EH (cell line): ENCODE measurements at regions not wholly inside any gene's neighbourhood (a gene's known extent, or its start where the extent isn't known, plus 50 kb on each side); places are given as distances from the start of the nearest gene placed in this dataset.
"Not testable (repeated sequence)": the region's sequence is repeated elsewhere in the genome, so short reads cannot be mapped to it uniquely, and the experiment has no call there.

Experiments used
- DNase-seq: peaks from one replicate; pipeline ENCODE4 v3.0.0-alpha.2; 2015; ENCODE audit warnings: low read depth

GRCh38 chr5:125421006-125421405 is 674.6 kb upstream of the ZNF608 start:
- DNase-seq: no peak

- DNase-seq: no peak
Observed at GRCh38 chr5:125422342-125422741, 675.9 kb upstream of the ZNF608 start.

- DNase-seq: no peak
Observed at GRCh38 chr5:125424402-125425141, 678.1 kb upstream of the ZNF608 start.

DNA sequence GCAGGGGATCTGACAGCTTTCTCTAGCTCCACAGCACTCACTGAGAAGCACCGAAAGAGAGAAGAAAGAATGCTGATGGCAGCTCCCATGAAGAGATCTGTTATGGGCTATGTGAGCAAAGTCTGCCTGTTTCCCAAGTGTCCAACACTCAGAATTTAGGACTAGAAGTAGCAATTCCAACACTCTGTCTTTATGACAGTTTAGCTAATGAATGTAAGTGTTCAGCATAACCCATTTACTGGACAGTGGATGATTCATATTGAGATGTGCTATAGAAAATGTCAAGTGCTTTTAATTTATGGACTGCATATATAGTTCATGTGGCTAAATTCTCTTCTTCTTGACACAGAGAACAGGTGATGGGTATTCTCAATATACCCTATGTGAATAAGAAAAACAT is 683.1 kb upstream of the ZNF608 start:
- no peak for DNase-seq

- DNase-seq: no peak
Observed at GRCh38 chr5:125433457-125433856, 687.0 kb upstream of the ZNF608 start.

DNA sequence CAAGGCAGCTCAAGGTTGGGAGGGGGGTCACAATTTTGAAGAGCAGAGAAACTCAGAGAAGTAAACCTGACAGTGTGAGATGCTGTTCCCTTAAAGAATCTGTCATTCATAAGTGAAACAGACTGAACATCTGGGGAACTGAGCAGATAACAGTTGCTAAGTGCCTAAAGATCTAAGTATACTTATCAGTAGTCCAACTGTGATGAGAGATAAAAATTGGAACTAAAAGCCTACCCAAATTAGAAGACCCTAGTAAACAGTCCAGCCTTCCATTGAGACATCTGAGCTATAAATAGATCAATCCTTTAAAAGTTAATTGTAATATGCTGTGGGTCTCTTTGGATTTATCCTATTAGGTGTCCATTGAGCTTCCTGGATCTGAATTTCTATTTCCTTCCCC is 692.8 kb upstream of the ZNF608 start:
- no peak for DNase-seq

DNA sequence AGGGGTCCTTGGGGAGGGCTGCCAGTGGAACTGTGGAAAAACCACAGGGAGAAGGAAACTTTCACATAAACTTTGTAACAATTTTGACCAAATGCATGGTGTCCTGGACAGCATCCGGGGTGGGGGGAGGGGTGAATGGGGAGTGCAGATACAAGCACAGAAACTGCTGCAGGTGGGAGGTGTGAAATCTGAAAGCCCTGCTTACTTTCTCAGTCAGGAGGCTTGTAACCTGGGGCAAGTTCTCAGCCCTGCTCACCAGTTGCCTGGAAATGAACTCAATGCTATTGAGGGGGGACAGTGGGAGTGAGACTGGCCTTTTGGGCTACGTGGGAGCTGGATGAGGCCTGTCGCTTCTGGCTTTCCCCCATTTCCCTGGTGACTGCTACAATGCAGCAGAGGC is 694.5 kb upstream of the ZNF608 start:
- no peak for DNase-seq

- DNase-seq: peak; percentile 8
Observed at GRCh38 chr5:125446986-125447385, 700.5 kb upstream of the ZNF608 start.

GRCh38 chr5:125450771-125451170 is 704.3 kb upstream of the ZNF608 start:
- no peak for DNase-seq

DNA sequence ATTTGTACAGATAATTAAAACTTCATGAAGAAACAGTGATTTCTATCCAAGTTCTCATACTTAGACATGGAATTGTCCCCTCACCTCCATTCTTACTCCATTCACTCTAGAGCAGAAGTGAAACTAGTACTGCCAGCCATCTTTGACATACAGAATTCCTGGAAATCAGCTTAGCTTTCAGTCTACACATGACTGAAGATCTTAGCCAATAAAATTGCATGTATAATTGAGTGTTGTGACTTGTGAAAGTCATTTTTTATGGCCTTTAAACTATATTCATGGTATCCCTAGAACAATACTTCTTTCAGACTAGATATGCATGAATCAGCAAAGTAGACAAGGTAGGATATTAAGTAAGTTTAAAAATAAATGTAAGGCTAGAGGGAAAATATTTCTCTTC is 705.2 kb upstream of the ZNF608 start:
- no peak for DNase-seq

DNA sequence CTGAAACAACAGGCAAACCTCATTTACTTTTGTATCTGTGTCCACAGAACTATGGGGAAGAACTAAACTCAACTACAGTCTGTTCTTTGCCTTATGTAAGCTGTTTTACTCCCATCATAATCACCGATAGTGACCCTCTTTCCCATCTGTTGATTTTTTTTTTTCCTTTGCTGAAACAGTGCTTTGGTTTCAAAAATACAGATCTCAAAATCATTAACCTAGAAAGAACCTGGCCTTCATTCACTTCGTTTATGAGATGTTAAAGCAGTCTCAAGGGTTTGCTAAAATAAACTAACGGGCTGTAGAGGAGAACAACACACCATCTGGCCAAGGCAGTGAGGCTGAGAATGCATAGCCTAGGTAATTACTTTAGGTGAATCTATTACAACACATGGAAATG is 706.6 kb upstream of the ZNF608 start:
- DNase-seq: no peak

DNA sequence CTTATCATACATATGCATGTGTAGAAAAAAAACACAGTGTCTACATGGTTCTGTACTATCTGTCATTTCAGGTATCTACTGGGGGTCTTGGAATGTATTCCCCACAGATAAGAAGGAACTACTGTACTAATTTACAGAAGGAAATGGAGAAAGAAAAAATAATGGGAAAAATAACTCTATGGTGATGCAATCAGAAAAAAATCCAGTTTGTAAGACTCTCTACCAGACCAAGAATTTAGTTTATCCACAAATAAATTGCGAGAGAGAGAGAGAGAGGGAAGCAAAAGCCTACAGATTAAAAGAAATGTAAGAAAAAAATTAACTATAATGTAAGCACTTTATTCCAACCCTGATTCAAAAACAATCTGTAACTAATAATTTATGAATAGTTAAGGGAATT is 708.6 kb upstream of the ZNF608 start:
- DNase-seq: no peak

DNA sequence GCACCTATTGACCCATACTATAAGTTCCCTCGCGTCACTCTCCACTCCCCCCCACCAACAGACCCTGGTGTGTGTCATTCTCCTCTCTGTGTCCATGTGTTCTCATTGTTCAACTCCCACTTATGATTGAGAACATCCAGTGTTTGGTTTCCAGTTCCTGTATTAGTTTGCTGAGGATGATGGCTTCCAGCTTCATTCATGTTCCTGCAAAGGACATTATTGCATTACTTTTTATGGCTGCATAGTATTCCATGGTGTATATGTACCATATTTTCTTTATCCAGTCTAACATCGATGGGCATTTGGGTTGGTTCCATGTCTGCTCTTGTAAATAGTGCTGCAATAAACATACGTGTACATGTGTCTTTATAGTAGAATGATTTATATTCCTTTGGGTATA is 709.6 kb upstream of the ZNF608 start:
- DNase-seq: not testable (repeated sequence)

- DNase-seq: no peak
Observed at GRCh38 chr5:125457617-125458016, 711.2 kb upstream of the ZNF608 start.

- not testable (repeated sequence) for DNase-seq
Observed at GRCh38 chr5:125458949-125459348, 712.5 kb upstream of the ZNF608 start.

DNA sequence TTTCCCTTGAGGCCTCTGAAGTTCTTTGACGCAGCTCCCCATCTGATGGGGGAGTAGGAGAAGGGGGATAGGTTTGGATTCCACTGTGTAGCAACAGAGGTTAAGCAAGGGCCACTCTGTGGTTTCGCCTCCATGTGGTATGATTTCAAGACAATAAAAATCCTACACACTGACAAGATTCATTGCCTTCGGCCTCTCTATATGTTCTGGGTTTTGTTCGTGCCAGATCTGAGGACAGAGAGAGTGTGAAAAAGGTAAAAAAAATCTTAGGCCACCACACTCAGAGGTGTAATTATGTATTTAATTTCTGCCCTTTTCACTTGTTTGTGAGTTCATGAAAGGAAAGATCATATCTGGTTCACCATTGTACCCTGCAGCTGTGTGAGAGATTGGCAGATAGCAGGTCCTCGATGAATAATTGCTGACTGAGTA is 715.2 kb upstream of the ZNF608 start:
- DNase-seq: no peak

DNA sequence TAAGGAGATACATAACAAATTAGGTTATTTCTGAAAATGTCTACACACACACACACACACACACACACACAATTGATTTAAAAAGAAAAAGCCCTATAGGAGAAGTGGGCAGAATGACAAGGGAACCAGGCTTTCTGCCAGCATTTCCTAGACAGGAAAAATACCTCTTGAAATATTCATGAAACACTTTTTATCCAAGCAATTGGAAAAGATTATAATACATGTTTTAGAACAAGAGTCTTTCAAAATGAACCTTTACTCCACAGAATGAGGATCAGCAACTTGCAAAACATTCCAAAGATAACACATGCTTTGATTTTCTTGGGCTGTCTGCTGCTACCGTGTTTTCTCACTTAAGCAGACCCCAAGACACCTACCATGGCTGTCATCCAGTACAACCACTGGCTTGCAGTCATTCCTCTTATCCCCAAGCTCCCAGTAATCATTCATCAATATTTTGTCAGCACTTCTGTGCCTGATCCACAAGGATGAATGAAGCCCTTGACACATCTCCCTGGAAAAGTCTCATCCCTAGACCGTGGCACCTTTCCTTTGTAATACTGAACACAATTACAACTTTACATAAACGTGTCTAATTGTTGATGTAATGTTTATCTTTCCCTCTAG is 717.1 kb upstream of the ZNF608 start:
- DNase-seq: no peak

DNA sequence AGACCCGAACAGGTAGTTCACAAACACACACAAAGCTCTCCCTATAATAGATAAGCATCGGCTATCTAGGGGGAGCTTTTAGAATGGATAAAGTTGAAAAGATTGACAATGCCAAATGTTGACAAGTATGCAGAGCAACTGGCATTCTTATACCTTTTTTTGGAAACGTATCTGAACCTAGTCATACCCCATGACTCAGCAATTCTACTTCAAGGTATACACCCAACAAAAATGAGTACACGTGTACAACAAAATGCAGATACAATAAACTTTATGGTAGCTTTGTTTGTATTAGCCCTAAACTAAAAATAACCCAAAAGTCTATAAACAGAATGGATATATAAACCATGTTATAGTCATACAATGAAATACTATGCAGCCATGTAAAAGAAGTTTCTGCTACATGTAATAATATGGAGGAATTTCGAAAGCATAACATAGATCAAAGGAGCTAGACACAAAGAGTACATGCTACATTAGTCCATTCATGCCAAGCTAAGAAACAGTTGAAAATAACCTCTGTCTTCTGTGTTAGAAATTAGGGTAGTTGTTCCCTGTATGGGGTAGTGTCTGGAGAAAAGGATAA is 718.5 kb upstream of the ZNF608 start:
- no peak for DNase-seq

GRCh38 chr5:125465703-125466102 is 719.3 kb upstream of the ZNF608 start:
- no peak for DNase-seq

GRCh38 chr5:125467222-125467621 is 720.8 kb upstream of the ZNF608 start:
- no peak for DNase-seq

- DNase-seq: no peak
Observed at GRCh38 chr5:125470280-125470902, 724.0 kb upstream of the ZNF608 start.

DNA sequence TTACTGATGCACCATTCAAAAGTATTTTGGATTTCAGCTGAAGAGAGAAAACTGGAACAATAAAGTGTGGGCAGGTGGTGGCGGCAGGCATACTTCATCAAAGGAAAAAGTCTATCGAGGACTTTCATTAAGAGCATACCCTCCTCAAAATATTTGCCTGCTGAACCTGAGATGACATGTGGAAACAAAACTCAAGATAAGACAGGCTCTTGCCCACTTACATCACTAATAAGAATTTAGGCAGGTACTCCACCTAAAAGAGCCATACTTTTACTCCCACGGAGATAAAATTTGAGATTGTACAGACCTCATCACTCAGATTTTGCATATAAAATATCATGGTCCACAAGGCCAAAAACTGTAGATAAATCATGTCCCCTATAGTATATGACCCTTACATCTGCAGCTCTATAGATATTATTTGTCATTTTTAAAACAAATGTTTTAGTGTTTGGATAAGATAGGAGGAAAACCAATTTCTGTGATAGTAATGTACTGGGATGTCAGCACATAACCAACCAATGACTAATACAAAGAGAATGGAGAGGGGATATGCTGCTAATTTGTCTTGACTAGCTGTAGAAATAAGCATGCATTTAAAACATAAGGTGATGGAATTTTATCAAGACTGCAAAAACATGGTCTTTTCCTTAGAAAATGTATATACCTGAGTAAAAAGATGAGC is 730.6 kb upstream of the ZNF608 start:
- peak; percentile 5 for DNase-seq

DNA sequence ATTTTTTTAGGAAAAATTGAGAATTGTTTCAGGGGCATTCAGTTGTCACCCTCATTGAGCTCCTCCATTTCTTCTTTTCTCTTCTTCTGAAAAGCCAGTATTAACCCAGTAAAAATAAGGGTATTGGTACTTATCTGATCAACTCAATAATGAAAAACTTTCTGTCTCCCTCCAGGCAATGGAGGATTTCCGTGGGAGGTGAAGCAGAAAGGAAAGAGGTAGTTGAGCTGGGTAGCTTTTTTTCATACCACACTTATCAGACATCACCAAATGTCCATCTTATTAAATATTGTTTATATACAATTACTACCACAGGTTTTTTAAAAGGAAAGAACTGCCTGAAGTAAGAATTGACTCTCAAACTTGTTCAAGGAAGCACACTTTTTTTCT is 731.1 kb upstream of the ZNF608 start:
- DNase-seq: no peak
